HG02885 (cell line): ENCODE measurements at regions not wholly inside any gene's neighbourhood (a gene's known extent, or its start where the extent isn't known, plus 50 kb on each side); places are given as distances from the start of the nearest gene placed in this dataset.

Experiments used
- ATAC-seq: cut with Tn5 transposase; IDR thresholded peaks from one replicate; pipeline ENCODE4 v1.9.1; 2021; ENCODE audit warnings: mild to moderate bottlenecking; ENCODE audit not compliant: unreplicated experiment, poor library complexity

GRCh38 chr20:52364405-52364804 lies 172.8 kb upstream of the ZFP64 start:
- no peak for ATAC-seq

- no peak for ATAC-seq
Measured at GRCh38 chr20:52361650-52362049, 170.1 kb upstream of the ZFP64 start.

GRCh38 chr20:52349806-52350205 lies 158.2 kb upstream of the ZFP64 start:
- ATAC-seq = no peak

GRCh38 chr20:52348434-52348833 lies 156.9 kb upstream of the ZFP64 start:
- no peak for ATAC-seq

GRCh38 chr20:52346797-52347196 lies 155.2 kb upstream of the ZFP64 start:
- ATAC-seq = no peak

- ATAC-seq = no peak
Measured at GRCh38 chr20:52342913-52343312, 151.3 kb upstream of the ZFP64 start.

GRCh38 chr20:52340036-52340634 lies 148.6 kb upstream of the ZFP64 start:
- no peak for ATAC-seq

- no peak for ATAC-seq
Measured at GRCh38 chr20:52332649-52333250, 141.2 kb upstream of the ZFP64 start.

- ATAC-seq = no peak
Measured at GRCh38 chr20:52332230-52332629, 140.7 kb upstream of the ZFP64 start.

GRCh38 chr20:52331655-52332054 lies 140.1 kb upstream of the ZFP64 start:
- ATAC-seq = no peak

GRCh38 chr20:52321396-52321795 lies 129.8 kb upstream of the ZFP64 start:
- no peak for ATAC-seq

- no peak for ATAC-seq
Measured at GRCh38 chr20:52318651-52319050, 127.1 kb upstream of the ZFP64 start.

- ATAC-seq = no peak
Measured at GRCh38 chr20:52313341-52313963, 121.9 kb upstream of the ZFP64 start.

- peak; percentile 56 for ATAC-seq
Measured at GRCh38 chr20:52312132-52312729, 120.7 kb upstream of the ZFP64 start.

GRCh38 chr20:52311209-52311794 lies 119.7 kb upstream of the ZFP64 start:
- no peak for ATAC-seq

- no peak for ATAC-seq
Measured at GRCh38 chr20:52309181-52309580, 117.6 kb upstream of the ZFP64 start.

GRCh38 chr20:52306477-52306876 lies 114.9 kb upstream of the ZFP64 start:
- ATAC-seq = no peak

GRCh38 chr20:52305858-52306257 lies 114.3 kb upstream of the ZFP64 start:
- no peak for ATAC-seq

- no peak for ATAC-seq
Measured at GRCh38 chr20:52305024-52305645, 113.6 kb upstream of the ZFP64 start.

GRCh38 chr20:52303281-52303950 lies 111.8 kb upstream of the ZFP64 start:
- no peak for ATAC-seq
